ENCODE measurements at regions not wholly inside any gene's neighbourhood (a gene's known extent, or its start where the extent isn't known, plus 50 kb on each side); places are given as distances from the start of the nearest gene placed in this dataset.

- TF ChIP-seq CTCF (conservative IDR thresholded peaks at IDR 0.05 in 1 of 2, IDR thresholded peaks at IDR 0.05 in 1 of 2; ENCODE audit: low read depth in 1 of 2, low read length in 2 of 2) (no peak), EZH2 (IDR thresholded peaks at IDR 0.05; ENCODE audit: low read length, missing control alignments) (no peak)
Measured at GRCh38 chr6:134619077-134619476, 301.2 kb upstream of the SGK1 start.
